ENCODE measurements at regions not wholly inside any gene's neighbourhood (a gene's known extent, or its start where the extent isn't known, plus 50 kb on each side); places are given as distances from the start of the nearest gene placed in this dataset.

DNA sequence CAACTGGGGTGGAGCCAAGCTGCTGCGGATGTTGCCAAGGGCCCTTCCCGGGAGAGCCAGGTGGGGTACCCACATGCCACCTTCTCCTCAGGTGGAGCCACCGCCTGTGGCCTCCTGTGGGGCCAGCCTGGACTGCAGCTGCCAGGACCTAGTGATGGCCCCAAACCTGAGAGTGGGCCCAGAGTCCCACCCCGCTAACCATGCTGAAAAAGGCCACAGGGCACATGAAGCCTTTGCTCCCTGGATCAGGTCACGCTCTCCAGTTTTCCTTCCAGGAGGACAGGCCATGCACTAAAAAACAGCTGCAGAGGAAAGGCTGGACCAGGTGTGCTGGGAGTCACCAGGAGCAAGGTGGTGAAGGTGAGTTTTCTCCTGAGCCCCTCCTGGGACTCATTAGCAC lies 73.9 kb upstream of the SLC22A16 start:
- TF ChIP-seq CTCF (IDR thresholded peaks at IDR 0.05) (no peak), POLR2AphosphoS5 (IDR thresholded peaks at IDR 0.05) (no peak), POLR2A (IDR thresholded peaks at IDR 0.05) (no peak)

Data from transverse colon (tissue), 4 donors.